OCI-LY7 (cell line): ENCODE measurements at regions not wholly inside any gene's neighbourhood (a gene's known extent, or its start where the extent isn't known, plus 50 kb on each side); places are given as distances from the start of the nearest gene placed in this dataset.
A peak's percentile ranks its signal among the peaks of the same experiment; 100 is the strongest.

ENCODE experiments used
- BruUV-seq: library from RNA; stranded (reverse); fragments of 400-500 nt; replicated peaks from 2 replicates; lab custom pipeline; 2021; lab: Mats Ljungman, UMichigan
- CTCF ChIA-PET: fragments of 300-600 bp; sonication (Branson Sonifier 250); formaldehyde crosslinking; loops from one replicate; lab custom pipeline; 2022; ENCODE audit warnings: antibody characterized with exemption; ENCODE audit not compliant: unreplicated experiment; lab: Charles Lee
- POLR2A ChIA-PET: fragments of 300-600 bp; sonication (Branson Sonifier 250); formaldehyde crosslinking; loops from one replicate; lab custom pipeline; 2022; ENCODE audit warnings: antibody characterized with exemption; lab: Charles Lee
- DNase-seq: peaks from one replicate; pipeline ENCODE4 v3.0.0-alpha.2; 2015; ENCODE audit warnings: low spot score
- H2AFZ ChIP-seq: fragments of 200-600 bp; sonication (generic), shearing (Covaris generic); 2 replicates; pipeline ENCODE4 v1.6.1; 2014; ENCODE audit warnings: mild to moderate bottlenecking, antibody characterized with exemption, low read length, moderate library complexity
- H3K27ac ChIP-seq: fragments of 200-600 bp; sonication (generic); 2 replicates; pipeline ENCODE4 v1.5.1; 2014; ENCODE audit warnings: mixed run types, low read depth, mild to moderate bottlenecking, moderate library complexity, low read length, inconsistent platforms; ENCODE audit not compliant: poor library complexity, severe bottlenecking
- H3K36me3 ChIP-seq: fragments of 200-600 bp; sonication (generic); 2 replicates; pipeline ENCODE4 v1.6.1; 2014; ENCODE audit warnings: mild to moderate bottlenecking, antibody characterized with exemption, low read length, moderate library complexity, mixed read lengths; ENCODE audit not compliant: insufficient read depth
- H3K4me1 ChIP-seq: fragments of 200-600 bp; sonication (generic); 2 replicates; pipeline ENCODE4 v1.5.1; 2014; ENCODE audit warnings: mild to moderate bottlenecking, low read length; ENCODE audit not compliant: insufficient read depth, poor library complexity, severe bottlenecking
- H3K4me2 ChIP-seq: fragments of 200-600 bp; sonication (generic); 2 replicates; pipeline ENCODE4 v1.6.1; 2014; ENCODE audit warnings: mild to moderate bottlenecking, low read length
- H3K4me3 ChIP-seq: fragments of 200-600 bp; sonication (generic); 2 replicates; pipeline ENCODE4 v1.5.1; 2014; ENCODE audit warnings: mild to moderate bottlenecking, low read depth, low read length; ENCODE audit not compliant: poor library complexity, severe bottlenecking
- H3K79me2 ChIP-seq: fragments of 200-600 bp; sonication (generic); 2 replicates; pipeline ENCODE4 v1.6.1; 2016; ENCODE audit warnings: low read depth, mild to moderate bottlenecking, low read length, moderate library complexity, mixed read lengths; ENCODE audit not compliant: insufficient read depth
- H3K9me2 ChIP-seq: fragments of 200-600 bp; sonication (generic); 2 replicates; pipeline ENCODE4 v1.6.1; 2016; ENCODE audit warnings: mild to moderate bottlenecking, low read length, mixed read lengths; ENCODE audit not compliant: insufficient read depth
- H3K9me3 ChIP-seq: fragments of 200-600 bp; sonication (generic); 2 replicates; pipeline ENCODE4 v1.6.1; 2014; ENCODE audit warnings: mild to moderate bottlenecking, mixed run types, low read length, mixed read lengths
- H4K20me1 ChIP-seq: fragments of 200-600 bp; sonication (generic); 2 replicates; pipeline ENCODE4 v1.6.1; 2014; ENCODE audit warnings: mild to moderate bottlenecking, antibody characterized with exemption, low read length, moderate library complexity, mixed read lengths; ENCODE audit not compliant: insufficient read depth
- CTCF ChIP-seq: fragments of 200-600 bp; sonication (generic); conservative IDR thresholded peaks from 2 replicates; pipeline ENCODE4 v1.5.1; 2014; ENCODE audit warnings: mild to moderate bottlenecking, antibody characterized with exemption, low read length, moderate library complexity, mixed read lengths
- EZH2phosphoT487 ChIP-seq: fragments of 200-600 bp; sonication (generic); IDR thresholded peaks from 2 replicates; pipeline ENCODE4 v1.6.1; 2018; ENCODE audit warnings: low read depth, borderline replicate concordance, mild to moderate bottlenecking, mixed run types, antibody characterized with exemption, low read length, moderate library complexity, mixed read lengths
- intact Hi-C: fragments of 100-400 bp; cut with micrococcal nuclease; formaldehyde crosslinking; loops from one replicate; pipeline ENCODE4 v1.10.0; 2022; ENCODE audit not compliant: unreplicated experiment

GRCh38 chrX:121558886-121559285 lies 511.5 kb downstream of the GLUD2 start:
- no peak overlapping the region for H3K27ac ChIP-seq
- H3K4me3 ChIP-seq: no peak overlapping the region
- no TSS peak for BruUV-seq
- H3K4me1 ChIP-seq: no peaks in the 10 kb centered on the region
- no peaks in the 10 kb centered on the region for H3K9me3 ChIP-seq
- H2AFZ ChIP-seq: no peak overlapping the region
- DNase-seq: no peak
- TF ChIP-seq EZH2phosphoT487 (no peak), CTCF (no peak)
- POLR2A ChIA-PET: no interaction called here
- no peaks in the 10 kb centered on the region for H3K36me3 ChIP-seq
- intact Hi-C loops: no loop called here
- no peaks in the 10 kb centered on the region for H3K79me2 ChIP-seq
- CTCF ChIA-PET: no interaction called here
- H3K4me2 ChIP-seq: no peak overlapping the region
- H3K9me2 ChIP-seq: no peaks in the 10 kb centered on the region
- H4K20me1 ChIP-seq: no peaks in the 10 kb centered on the region

- Histone ChIP-seq H3K4me2 (no peak overlapping the region), H3K4me3 (no peak overlapping the region), H3K9me2 (no peaks in the 10 kb centered on the region), H2AFZ (no peak overlapping the region), H3K27ac (no peak overlapping the region), H3K4me1 (no peaks in the 10 kb centered on the region), H3K36me3 (no peaks in the 10 kb centered on the region), H4K20me1 (no peaks in the 10 kb centered on the region), H3K79me2 (no peaks in the 10 kb centered on the region), H3K9me3 (no peaks in the 10 kb centered on the region)
- POLR2A ChIA-PET: no interaction called here
- TF ChIP-seq CTCF (no peak), EZH2phosphoT487 (no peak)
- DNase-seq: no peak
- BruUV-seq: no TSS peak
- intact Hi-C loops: no loop called here
- CTCF ChIA-PET: no interaction called here
Observed at GRCh38 chrX:121562616-121563015, 515.2 kb downstream of the GLUD2 start.

- intact Hi-C loops: loop anchor here (5.0 kb wide), 1 partner anchor 777 kb away; no protein-coding TSS in a partner anchor
- H4K20me1 ChIP-seq: no peaks in the 10 kb centered on the region
- H3K4me3 ChIP-seq: no peak overlapping the region
- H3K9me2 ChIP-seq: no peaks in the 10 kb centered on the region
- no peak overlapping the region for H2AFZ ChIP-seq
- no peaks in the 10 kb centered on the region for H3K79me2 ChIP-seq
- TF ChIP-seq CTCF (no peak), EZH2phosphoT487 (no peak)
- 0 out of 2 replicates have a peak overlapping the region, but pooled peaks have one; percentile 20 for H3K4me2 ChIP-seq
- POLR2A ChIA-PET: no interaction called here
- no peaks in the 10 kb centered on the region for H3K36me3 ChIP-seq
- peak; percentile 7 for DNase-seq
- no peaks in the 10 kb centered on the region for H3K9me3 ChIP-seq
- BruUV-seq: no TSS peak
- CTCF ChIA-PET: no interaction called here
- peaks cover 8% of the 10 kb centered on the region for H3K4me1 ChIP-seq
- H3K27ac ChIP-seq: no peak overlapping the region
Observed at GRCh38 chrX:121569609-121570008, 522.2 kb downstream of the GLUD2 start.
